GM12878 (cell line): ENCODE measurements at regions not wholly inside any gene's neighbourhood (a gene's known extent, or its start where the extent isn't known, plus 50 kb on each side); places are given as distances from the start of the nearest gene placed in this dataset.

Source experiments
- ATAC-seq: fragments of 200-7000 bp; cut with Tn5 transposase; 3 replicates; pipeline ENCODE4 v1.9.1; 2020; ENCODE audit warnings: mild to moderate bottlenecking, moderate library complexity
- BruUV-seq: library from RNA; stranded (reverse); fragments of 400-500 nt; replicated peaks from 2 replicates; lab custom pipeline; 2021; lab: Mats Ljungman, UMichigan
- CTCF ChIA-PET: fragments of 300-600 bp; sonication (Branson Sonifier 250); formaldehyde crosslinking; extraction: SDS; loops from one replicate; lab custom pipeline; 2021; ENCODE audit warnings: inconsistent platforms; lab: Yijun Ruan, JAX
- POLR2A ChIA-PET: fragments of 350-600 bp; formaldehyde crosslinking; extraction: SDS; loops from one replicate; lab custom pipeline; 2021; ENCODE audit warnings: inconsistent platforms; lab: Charles Lee
- RAD21 ChIA-PET: fragments of 300-600 bp; sonication (Branson Sonifier 250); formaldehyde crosslinking; loops from one replicate; lab custom pipeline; 2023; ENCODE audit warnings: antibody characterized with exemption; ENCODE audit not compliant: unreplicated experiment; lab: Charles Lee
- SMC1A ChIA-PET: fragments of 300-600 bp; sonication (Branson Sonifier 250); formaldehyde crosslinking; loops from one replicate; lab custom pipeline; 2023; ENCODE audit not compliant: unreplicated experiment, uncharacterized antibody; lab: Charles Lee
- DNase-seq: peaks from one replicate; pipeline ENCODE4 v3.0.0-alpha.2; 2011; ENCODE audit warnings: low read depth, low spot score
- FAIRE-seq: peaks from 3 replicates; lab custom pipeline; 2011; peaks lifted over from hg19 to GRCh38; lab: Jason Lieb, UNC
- H2AFZ ChIP-seq: 2 replicates; pipeline ENCODE4 v1.6.0; 2011; ENCODE audit warnings: low read depth, low read length, control low read depth; ENCODE audit not compliant: control insufficient read depth
- H3K27ac ChIP-seq: 2 replicates; pipeline ENCODE4 v1.5.1; 2011; ENCODE audit warnings: control low read depth; ENCODE audit not compliant: control insufficient read depth, insufficient read depth
- H3K27me3 ChIP-seq, 2 experiments: replicated peaks in 1 of 2; 2 replicates each; pipeline versions ENCODE4 v1.6.0 to v1.6.1; 2011; ENCODE audit warnings: low read length in 1 of 2; ENCODE audit not compliant: control insufficient read depth in 2 of 2, insufficient read depth in 2 of 2
- H3K36me3 ChIP-seq, 2 experiments: 2 replicates each; pipeline ENCODE4 v1.5.1; 2011; ENCODE audit warnings: low read length in 1 of 2; ENCODE audit not compliant: control insufficient read depth in 2 of 2, insufficient read depth in 2 of 2
- H3K4me1 ChIP-seq: 2 replicates; pipeline ENCODE4 v1.6.1; 2011; ENCODE audit warnings: mild to moderate bottlenecking, low read length, moderate library complexity, mixed read lengths; ENCODE audit not compliant: control insufficient read depth, insufficient read depth
- H3K4me2 ChIP-seq: 2 replicates; pipeline ENCODE4 v1.6.0; 2011; ENCODE audit warnings: control low read depth; ENCODE audit not compliant: control insufficient read depth, insufficient read depth
- H3K4me3 ChIP-seq: fragments of 200-600 bp; sonication (generic); 2 replicates; pipeline ENCODE4 v1.5.1; 2016
- H3K79me2 ChIP-seq: 2 replicates; pipeline ENCODE4 v1.6.0; 2011; ENCODE audit warnings: low read length; ENCODE audit not compliant: control insufficient read depth, insufficient read depth
- H3K9ac ChIP-seq: 2 replicates; pipeline ENCODE4 v1.8.0; 2011; ENCODE audit warnings: low read length, control low read depth, mixed read lengths; ENCODE audit not compliant: control insufficient read depth, insufficient read depth
- H3K9me3 ChIP-seq: replicated peaks from 3 replicates; pipeline ENCODE4 v1.5.1; 2011; ENCODE audit warnings: mild to moderate bottlenecking, low read length; ENCODE audit not compliant: control insufficient read depth, insufficient read depth
- H4K20me1 ChIP-seq: 2 replicates; pipeline ENCODE4 v1.6.0; 2011; ENCODE audit not compliant: control insufficient read depth, insufficient read depth
- JUND ChIP-seq: IDR thresholded peaks from 2 replicates; pipeline ENCODE4 v1.6.1; 2012; ENCODE audit warnings: low read depth, mild to moderate bottlenecking, low read length, improper control_type of control experiment, moderate library complexity
- WGBS: methylation state at CpG from one replicate; pipeline ENCODE4 v1.1.6; 2016; ENCODE audit warnings: low lambda C conversion rate; ENCODE audit not compliant: insufficient replicate concordance, insufficient coverage; ENCODE audit errors: missing lambda C conversion rate; 5-methylcytosine and 5-hydroxymethylcytosine counted together
- in situ Hi-C: fragments of 300-500 bp; cut with MboI; formaldehyde crosslinking; loops from 9 replicates; pipeline ENCODE4 v1.14.3; 2018; ENCODE audit warnings: mixed read lengths
- intact Hi-C: fragments of 100-400 bp; cut with micrococcal nuclease; formaldehyde crosslinking; loops from one replicate; pipeline ENCODE4 v1.14.2; 2022; ENCODE audit not compliant: unreplicated experiment

DNA sequence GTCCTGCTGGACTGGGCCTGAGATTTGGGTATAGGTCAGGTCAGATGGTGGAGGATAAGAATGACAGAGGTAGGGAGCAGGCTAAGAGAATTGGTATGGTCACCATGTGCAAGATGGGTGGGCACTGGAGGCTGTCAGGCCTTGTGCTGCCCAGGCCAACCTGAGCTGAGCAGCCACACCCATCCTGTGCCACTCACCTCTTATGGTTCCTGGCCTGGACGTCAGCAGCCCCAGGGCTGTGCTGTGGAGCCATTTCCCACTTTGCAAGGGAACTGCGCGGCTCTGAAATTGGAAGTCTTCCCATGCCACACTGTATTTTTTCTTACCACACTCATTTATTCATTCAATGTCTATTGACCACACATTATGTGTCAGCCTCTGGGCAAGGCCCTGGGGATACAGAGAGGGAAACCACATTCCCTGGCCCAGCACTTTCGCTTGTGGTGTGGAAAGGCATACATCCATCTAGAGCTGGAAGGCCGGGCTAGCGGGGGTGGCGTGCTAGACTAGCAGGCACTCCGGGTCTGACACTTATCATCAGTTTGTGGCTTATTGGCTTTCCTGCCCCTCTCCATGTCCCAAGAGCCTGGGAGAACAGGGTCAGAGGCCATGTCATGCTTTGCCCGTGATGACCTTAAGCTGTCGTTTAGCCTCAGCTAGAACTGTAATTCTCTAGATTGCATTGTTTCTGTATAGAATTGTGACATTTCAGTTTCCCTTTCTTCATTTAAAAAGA, 51.1 kb upstream of the POLG start:
- no peak for ATAC-seq
- no peak for TF ChIP-seq JUND
- TF ChIP-seq, all 136 proteins: peak for 0
- Histone ChIP-seq H3K27ac (no peak overlapping the region), H3K4me1 (no peaks in the 10 kb centered on the region), H4K20me1 (no peaks in the 10 kb centered on the region), H2AFZ (no peak overlapping the region), H3K4me2 (no peak overlapping the region), H3K36me3 (no peaks in the 10 kb centered on the region), H3K27me3 (peaks cover 2 to 4% of the 10 kb centered on the region in 2 experiments; a peak in 3 of 4 replicates), H3K9ac (no peak overlapping the region), H3K4me3 (no peak overlapping the region), H3K79me2 (no peaks in the 10 kb centered on the region), H3K9me3 (no peaks in the 10 kb centered on the region)
- BruUV-seq, result no TSS peak
- ChIA-PET POLR2A (interaction anchor here (0.6 to 0.7 kb wide), 2 partner anchors 55 to 118 kb away, joined by 4 to 5 read pairs; no protein-coding TSS in a partner anchor), RAD21 (no interaction called here), CTCF (no interaction called here), SMC1A (no interaction called here)
- in situ Hi-C loops (no loop called here), intact Hi-C loops (no loop called here)
- 62% methylated on average over 10 of the region's 10 CpGs for WGBS
- FAIRE-seq (no peak), DNase-seq (no peak)
